ENCODE measurements at regions not wholly inside any gene's neighbourhood (a gene's known extent, or its start where the extent isn't known, plus 50 kb on each side); places are given as distances from the start of the nearest gene placed in this dataset.
"Not testable (repeated sequence)": the region's sequence is repeated elsewhere in the genome, so short reads cannot be mapped to it uniquely, and the experiment has no call there.

- not testable (repeated sequence) for DNase-seq
Observed at GRCh38 chr16:29160171-29160570, 175.3 kb downstream of the LAT start.

GRCh38 chr16:29159603-29160002 lies 174.8 kb downstream of the LAT start:
- DNase-seq: not testable (repeated sequence)

DNA sequence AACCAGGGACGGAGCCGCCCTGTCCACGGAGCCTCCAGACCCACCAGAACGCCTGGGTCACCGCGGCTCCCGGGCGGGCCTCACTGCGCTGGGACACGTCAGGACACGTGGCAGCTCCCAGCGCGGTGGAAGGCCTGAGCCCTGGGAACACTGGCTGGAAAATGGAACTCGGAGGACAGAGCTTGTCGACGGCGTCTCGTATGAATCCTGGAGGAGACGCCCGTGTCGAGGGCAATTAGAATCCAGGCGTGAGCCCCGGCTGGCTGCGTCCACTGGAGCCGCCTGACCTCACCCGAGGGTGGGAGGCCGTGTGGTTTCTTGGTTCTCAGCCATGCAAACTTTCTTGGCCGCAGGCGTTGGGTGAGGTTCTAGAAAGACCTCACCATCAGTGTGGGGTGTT lies 173.9 kb downstream of the LAT start:
- no peak for DNase-seq

DNA sequence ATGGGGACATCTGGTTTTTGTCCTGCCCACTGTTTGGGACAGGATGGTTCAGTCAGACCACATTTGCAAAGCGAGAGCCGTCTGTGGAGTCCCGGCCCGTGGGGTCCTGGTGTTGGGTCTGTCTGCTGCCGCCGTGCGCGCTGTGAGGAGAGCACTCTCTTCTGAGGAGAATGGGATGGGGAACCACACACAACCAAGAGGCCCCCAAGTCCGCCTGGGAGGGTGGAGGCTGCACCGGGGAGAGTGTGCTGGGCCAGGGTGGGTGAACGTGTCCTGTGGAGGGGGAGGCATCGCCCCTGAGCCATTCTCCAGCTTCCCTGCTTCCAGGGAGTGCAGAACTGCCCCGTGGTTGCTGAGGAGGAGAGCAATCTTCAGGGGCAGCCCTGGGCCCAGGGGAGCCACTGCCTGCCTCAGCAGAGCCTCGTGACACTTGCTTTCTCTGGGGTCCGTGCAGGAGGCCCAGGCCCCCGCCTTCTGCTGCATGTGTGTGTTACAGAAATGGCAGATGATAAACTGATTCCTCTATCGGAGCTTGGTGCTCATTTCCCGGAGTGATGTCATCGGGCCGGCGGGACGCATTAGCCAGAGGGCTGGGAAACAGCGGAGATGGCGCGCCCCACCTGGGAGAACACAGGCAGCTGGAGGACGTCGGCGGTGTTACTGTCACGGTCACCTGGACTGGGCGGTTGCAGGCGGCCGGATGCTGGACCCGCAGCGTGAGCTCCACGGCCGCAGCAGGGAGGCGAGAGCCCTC lies 173.4 kb downstream of the LAT start:
- not testable (repeated sequence) for DNase-seq

GRCh38 chr16:29157051-29157923 lies 172.4 kb downstream of the LAT start:
- DNase-seq: not testable (repeated sequence)

DNA sequence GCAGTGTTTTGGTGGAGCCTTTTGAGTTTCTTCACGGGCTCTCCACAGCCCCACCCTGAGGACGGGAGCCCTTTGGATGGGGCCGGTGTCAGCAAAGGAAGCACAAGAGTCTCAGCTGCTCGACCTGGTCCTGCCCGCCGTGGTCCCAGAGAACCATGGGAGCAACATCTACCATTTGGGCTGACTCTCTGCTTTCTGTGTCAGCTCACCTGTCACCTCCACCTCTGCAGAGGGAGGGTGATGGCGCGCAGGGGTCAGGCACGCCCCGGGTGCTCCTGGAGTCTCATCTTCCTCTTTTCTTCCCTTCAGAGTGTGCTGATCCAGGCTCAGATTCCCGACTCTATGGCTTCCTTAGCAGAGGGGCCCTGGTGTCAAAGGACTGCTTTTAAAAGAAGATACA lies 171.7 kb downstream of the LAT start:
- no peak for DNase-seq

GRCh38 chr16:29155866-29156200 lies 171.0 kb downstream of the LAT start:
- DNase-seq: not testable (repeated sequence)

GRCh38 chr16:29155131-29155865 lies 170.4 kb downstream of the LAT start:
- not testable (repeated sequence) for DNase-seq

GRCh38 chr16:29154676-29155121 lies 169.8 kb downstream of the LAT start:
- no peak for DNase-seq

DNA sequence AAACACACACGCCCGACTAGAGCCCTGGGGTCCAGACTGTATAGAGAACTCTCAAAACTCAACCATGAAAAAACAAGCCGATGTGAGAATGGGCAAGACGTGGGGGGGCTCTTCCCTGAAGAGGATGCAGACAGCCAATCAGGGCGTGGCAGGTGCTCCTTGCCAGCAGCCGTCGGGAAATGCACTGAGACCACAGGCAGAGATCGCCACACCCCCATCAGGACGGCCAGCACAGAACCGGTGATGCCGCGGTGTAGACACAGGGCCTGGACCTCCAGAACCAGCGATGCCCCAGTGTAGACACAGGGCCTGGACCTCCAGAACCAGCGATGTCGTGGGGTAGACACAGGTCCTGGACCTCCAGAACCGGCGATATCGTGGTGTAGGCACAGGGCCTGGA lies 169.2 kb downstream of the LAT start:
- no peak for DNase-seq

DNA sequence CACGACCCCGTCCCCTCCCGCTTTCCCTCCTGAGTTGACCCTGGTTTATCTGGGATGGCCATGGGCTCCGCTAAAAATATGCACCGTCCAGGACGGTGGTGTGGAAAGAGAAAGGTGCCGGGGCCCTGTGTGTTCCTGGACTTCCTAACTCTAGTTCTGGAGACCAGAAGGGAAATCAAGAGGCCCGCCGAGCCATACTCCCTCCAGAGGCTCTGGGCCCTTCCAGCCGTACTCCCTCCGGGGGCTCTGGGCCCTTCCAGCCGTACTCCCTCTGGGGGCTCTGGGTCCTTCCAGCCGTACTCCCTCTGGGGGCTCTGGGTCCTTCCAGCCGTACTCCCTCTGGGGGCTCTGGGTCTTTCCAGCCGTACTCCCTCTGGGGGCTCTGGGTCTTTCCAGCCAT lies 168.5 kb downstream of the LAT start:
- DNase-seq: not testable (repeated sequence)

GRCh38 chr16:29152544-29153031 lies 167.7 kb downstream of the LAT start:
- not testable (repeated sequence) for DNase-seq

GRCh38 chr16:29151317-29151716 lies 166.5 kb downstream of the LAT start:
- DNase-seq: no peak

DNA sequence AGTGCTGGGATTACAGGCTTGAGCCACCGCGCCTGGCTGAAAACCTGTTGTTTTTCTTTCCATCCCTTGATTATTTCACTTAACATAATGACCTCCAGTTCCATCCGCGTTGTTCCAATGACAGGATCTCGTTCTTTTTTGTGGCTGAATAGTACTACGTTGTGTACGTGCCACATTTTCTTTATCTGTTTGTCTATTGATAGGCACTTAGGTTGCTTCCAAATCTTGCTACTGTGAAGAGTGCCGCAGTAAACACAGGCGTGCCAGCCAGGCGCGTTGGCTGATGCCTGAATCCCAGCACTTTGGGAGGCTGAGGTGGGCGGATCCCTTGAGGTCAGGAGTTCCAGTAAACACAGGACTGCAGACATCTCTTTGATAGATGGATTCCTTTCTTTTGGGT lies 165.1 kb downstream of the LAT start:
- not testable (repeated sequence) for DNase-seq

- no peak for DNase-seq
Observed at GRCh38 chr16:29148867-29149272, 164.0 kb downstream of the LAT start.

GRCh38 chr16:29148131-29148691 lies 163.4 kb downstream of the LAT start:
- DNase-seq: no peak

DNA sequence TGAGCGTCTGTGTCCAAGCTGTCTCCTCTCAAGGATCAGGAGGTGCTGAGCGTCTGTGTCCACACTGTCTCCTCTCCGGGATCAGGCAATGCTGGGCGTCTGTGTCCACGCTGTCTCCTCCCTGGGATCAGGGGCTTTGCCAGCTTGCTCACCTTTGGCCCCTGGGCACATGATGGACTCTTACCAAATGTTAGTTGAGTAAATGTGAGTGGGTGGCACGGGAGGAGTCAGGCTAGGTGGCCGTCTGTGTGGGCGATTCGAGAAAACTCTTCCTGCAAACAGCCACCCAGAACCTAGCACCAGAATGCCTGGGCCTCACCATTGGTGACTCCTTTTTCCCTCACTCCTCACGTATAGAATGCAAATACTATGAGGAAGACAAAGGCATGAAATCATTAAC lies 162.9 kb downstream of the LAT start:
- DNase-seq: not testable (repeated sequence)

DNA sequence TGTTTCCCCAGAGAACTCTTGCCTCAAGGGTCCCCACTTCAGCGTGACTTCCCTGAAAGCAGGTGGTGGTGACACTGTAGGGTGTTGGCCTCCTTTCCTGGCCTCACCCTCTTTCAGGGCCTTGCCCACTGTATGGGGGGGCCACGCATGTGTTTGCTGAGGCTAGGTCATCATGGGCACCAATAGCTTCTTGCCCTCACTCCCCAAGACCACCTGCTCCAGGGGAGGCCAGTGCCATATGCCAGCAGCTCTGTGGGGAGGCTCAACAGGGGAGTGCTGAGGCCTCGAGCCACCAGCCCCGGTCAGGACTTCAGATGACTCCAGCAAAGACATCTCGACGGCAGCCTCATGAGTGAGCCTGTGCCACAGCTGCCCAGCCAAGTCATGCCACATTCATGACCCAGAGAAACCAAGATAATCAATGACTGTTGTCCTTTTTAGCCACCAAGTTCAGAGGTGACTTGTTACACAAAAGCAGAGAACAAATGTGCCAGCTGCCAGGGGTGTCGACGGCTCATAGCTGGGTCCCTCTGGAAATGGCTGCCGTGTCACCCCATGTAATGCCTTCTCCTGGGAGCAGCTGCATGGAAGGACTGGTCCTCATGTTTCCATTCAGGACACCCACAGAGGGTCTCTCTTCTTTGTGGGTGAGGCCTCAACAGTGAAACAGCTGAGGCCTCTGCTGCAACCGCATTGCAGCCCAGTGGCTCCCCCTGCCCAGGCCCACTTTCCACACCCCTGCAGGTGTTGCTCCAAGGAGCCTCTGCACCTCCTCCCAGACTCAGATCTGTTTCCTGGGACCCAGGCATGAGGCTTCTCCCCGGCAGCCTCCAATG lies 162.2 kb downstream of the LAT start:
- DNase-seq: not testable (repeated sequence)

GRCh38 chr16:29146266-29146665 lies 161.4 kb downstream of the LAT start:
- DNase-seq: no peak

DNA sequence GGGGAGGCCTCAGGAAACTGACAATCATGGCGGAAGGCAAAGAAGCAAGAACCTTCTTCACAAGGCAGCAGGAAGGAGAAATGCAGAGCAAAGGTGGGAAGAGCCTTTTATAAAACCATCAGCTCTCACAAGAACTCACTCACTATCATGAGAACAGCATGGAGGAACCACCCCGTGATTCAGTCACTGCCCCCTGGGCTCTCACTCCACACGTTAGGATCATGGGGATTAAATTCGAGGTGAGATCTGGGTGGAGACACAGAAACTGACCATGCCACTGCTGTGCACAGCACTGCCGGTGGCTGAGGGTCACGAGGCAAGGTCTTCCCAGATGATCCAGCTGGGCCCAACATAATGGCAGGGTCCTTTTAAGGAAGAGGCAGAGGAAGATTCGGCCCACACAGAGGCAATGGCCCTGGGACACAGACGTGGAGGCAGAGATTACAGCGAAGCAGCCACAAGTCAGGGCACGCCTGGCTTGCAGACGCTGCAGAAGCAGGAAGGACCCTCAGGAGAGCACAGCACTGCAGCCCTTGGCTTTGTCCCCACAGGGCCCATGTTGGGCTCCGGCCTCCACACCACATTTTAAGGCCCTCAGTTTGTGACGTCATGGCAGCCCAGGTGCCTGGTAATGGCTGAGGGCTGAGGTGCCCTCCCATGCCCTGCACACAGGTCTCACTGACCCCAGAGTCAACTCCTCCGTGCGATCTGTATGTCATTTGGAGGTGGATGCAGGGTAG lies 160.8 kb downstream of the LAT start:
- not testable (repeated sequence) for DNase-seq

DNA sequence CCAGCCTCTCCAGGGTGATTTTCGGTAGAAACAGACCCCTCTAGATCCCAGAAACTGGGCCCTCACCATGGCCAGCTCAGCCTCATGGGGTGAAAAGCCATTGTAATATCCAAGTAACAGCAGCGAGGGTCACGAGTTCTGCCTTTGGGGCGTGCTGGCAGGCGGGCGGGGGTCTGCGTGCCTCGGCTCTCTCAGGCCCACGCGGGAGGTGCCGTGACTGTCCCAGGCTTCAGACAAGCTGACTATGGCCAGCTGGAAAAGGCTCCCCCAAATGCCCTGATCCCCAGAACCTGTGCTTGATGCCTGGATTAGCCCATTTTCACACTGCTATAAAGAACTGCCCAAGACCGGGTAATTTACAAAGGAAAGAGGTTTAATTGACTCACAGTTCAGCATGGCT lies 160.2 kb downstream of the LAT start:
- not testable (repeated sequence) for DNase-seq
